ENCODE measurements at regions not wholly inside any gene's neighbourhood (a gene's known extent, or its start where the extent isn't known, plus 50 kb on each side); places are given as distances from the start of the nearest gene placed in this dataset.

DNA sequence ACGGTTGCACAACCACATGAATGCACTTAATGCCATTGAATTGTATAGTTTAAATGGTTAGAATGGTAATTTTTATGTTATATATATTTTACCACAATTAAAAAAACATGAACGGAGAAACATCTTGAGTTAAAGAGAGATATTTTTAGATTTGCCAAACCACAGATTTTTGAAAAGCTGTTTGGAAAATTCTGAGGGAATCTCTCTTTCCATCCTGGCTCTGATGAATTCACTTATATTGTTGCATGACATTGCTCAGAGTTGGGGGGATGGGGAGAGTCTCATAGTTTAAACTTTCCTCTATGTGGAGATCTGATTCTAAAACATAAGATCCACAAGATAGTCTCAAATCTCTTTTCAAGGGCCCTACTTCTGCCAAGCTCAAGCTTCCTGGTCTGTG is 275.0 kb upstream of the NPVF start:
- no peak for DNase-seq (ENCODE audit: low read depth, low spot score)

GRCh38 chr7:25512061-25512687 is 283.9 kb upstream of the NPVF start:
- no peak for DNase-seq (ENCODE audit: low read depth, low spot score)

GRCh38 chr7:25515633-25516275 is 287.5 kb upstream of the NPVF start:
- DNase-seq (ENCODE audit: low read depth, low spot score), result no peak

- DNase-seq (ENCODE audit: low read depth, low spot score), result no peak
Measured at GRCh38 chr7:25517906-25518305, 289.6 kb upstream of the NPVF start.

- no peak for DNase-seq (ENCODE audit: low read depth, low spot score)
Measured at GRCh38 chr7:25520017-25520416, 291.7 kb upstream of the NPVF start.

DNA sequence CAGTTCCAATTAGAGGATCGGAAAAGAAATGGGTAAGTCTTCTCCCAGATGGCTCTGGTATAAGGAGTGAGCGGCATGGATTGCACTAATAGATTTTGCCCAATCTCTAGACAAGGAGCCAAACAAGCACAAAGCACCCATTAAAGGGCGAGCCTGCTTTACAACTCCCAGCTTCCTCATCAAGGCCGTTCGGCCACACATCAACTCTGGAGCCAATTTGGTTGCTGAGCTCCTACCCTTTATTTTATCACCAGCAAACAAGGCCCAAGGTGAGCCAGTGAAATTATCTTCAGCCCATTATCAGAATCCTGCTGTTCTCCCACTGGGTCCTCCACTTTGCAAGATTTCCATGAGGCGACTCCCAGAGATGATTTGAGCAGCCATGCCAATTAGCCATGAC is 292.2 kb upstream of the NPVF start:
- DNase-seq (ENCODE audit: low read depth, low spot score), result no peak

GRCh38 chr7:25521236-25521635 is 292.9 kb upstream of the NPVF start:
- no peak for DNase-seq (ENCODE audit: low read depth, low spot score)

DNA sequence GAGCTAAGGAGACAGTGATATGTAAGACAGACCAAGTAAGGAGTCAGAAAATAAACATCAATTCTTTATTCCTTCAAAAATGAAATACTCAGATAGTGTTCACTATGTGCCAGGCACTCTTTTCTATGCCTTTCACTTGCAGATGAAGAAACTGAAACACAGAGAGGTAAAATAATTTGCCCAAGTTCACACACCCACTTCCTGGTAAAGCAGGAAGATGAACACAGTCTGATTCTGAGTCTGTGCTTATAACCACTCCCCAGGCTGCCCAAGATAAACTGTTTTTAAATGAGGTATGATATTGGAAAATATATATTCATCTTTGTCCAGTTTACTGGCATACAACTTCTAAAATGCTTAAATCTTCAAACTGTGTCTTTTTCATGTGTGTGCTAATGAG is 294.4 kb upstream of the NPVF start:
- no peak for DNase-seq (ENCODE audit: low read depth, low spot score)

DNA sequence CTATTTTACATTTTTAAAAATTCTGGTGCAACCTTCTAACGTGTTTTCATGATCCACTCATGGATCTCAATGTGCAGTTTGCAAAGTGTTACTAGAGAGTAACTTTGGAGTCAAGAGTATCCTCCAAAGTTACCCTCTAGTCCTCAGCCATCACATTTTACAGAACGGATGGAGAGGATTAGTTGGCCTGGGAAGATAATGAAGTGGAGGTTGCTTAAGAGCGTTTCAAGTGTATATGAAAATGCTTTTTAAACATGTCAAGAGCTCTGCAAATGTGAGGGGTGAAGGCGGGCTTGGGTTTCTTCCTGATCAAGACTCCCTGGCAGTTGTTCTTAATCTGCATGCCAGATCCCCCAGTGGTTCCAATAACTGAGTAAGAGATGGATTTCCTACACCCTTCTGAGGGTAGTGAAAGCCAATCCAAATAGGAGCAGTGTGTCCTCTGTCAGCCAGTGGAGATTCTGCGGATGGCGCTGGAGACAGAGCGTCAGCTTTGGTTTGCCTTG is 299.4 kb upstream of the NPVF start:
- DNase-seq (ENCODE audit: low read depth, low spot score), result no peak

- no peak for DNase-seq (ENCODE audit: low read depth, low spot score)
Measured at GRCh38 chr7:25529320-25529719, 301.0 kb upstream of the NPVF start.

GRCh38 chr7:25536851-25537250 is 308.6 kb upstream of the NPVF start:
- no peak for DNase-seq (ENCODE audit: low read depth, low spot score)

- DNase-seq (ENCODE audit: low read depth, low spot score), result no peak
Measured at GRCh38 chr7:25537662-25538375, 309.5 kb upstream of the NPVF start.

GRCh38 chr7:25541094-25541821 is 313.0 kb upstream of the NPVF start:
- DNase-seq (ENCODE audit: low read depth, low spot score), result no peak

DNA sequence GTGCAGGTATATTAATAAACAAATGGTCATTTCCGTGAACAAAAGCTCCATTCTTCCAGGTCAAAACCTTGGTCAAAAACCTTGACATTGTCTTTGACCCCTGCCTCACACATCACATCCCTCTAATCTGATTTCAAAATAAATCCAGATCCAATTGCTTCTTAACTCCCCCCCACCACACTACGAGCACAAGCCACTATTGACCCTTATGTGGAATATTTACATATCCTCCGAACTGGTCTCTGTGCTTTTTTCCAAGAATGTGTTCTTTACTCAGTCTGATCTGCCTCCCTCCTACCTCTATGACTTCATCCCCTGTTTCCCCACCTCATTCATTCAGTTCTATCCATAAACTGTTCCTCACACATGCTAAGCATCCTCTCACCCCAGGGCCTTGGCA is 313.6 kb upstream of the NPVF start:
- DNase-seq (ENCODE audit: low read depth, low spot score), result no peak

GRCh38 chr7:25543210-25543609 is 314.9 kb upstream of the NPVF start:
- DNase-seq (ENCODE audit: low read depth, low spot score), result no peak

DNA sequence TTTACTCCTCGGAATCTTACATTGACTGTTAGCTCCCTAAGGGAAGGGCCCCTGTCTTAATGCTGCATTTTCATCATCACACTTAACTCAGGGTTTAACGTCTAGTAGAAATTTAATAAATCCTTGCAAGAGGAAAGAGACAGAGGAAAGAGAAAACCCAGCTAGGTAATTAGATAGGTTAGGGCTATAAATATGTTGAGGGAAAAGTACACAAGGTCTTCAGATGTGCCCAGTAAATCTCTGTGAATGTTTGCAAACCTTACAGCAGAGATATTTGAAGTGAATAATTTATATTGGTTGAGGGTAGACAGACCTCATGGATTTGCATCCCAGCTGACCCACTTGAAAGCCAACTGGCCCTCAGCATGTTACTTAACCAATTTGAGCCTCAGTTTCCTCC is 315.5 kb upstream of the NPVF start:
- no peak for DNase-seq (ENCODE audit: low read depth, low spot score)

DNA sequence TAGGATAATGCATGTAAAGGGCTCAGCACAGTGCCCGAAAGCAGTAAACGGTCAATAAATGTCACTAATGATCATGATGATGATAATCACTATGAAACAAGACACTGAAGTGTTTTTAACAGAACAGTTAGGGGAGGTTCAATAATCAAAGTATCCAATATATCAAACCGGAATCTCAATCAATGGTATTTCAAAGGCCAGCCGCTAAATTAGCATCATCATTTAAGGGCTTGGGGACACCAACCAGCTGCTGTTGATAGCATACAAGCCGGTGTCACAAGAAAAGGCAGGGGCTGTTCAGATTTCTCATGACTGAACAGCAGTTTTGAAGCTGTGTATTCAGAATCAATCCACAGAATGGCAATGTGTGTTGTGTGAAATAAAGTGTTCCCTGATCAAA is 316.0 kb upstream of the NPVF start:
- DNase-seq (ENCODE audit: low read depth, low spot score), result no peak

DNA sequence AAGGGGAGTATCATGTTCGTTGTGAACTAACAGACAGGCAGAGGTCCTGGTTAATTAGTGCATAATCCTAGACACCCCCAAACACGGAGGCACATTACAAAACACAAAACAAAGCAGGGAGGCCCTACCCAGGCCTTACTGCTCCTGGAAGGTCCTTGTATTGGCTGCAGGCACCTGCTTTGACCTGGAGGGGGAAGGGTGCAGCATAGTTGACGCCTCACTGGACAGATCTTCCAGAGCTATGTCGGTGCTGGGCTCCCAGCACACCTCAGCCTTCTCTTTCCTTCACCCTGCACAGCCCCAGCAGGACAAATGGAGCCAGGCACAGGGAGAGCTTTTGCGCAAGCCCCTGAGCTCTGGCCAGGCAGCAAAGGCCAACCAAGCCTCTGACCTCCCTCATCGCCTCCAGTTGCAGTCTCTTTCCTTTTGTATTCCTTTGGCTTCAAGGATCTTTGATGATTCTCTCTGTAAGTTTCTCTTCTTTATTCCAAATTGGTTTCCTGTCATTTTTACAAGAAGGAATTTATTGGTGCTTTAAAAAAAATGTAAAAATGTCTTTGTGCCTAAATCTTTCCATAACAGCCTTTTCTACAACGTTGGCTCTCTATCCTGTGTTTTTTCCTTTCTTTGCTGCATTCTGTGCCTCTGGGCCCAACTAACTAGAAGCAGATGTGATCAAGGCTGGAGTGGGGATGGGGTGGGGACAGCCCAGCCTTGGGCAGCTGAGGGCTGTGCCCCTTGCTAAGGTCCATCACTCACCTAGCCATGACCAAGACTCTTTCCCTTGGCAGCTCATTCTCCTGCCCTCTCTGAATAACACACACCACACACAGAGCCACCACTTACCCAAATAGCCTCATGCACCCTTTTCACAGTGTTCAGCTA is 317.1 kb upstream of the NPVF start:
- no peak for DNase-seq (ENCODE audit: low read depth, low spot score)

- DNase-seq (ENCODE audit: low read depth, low spot score), result no peak
Measured at GRCh38 chr7:25546306-25546705, 318.0 kb upstream of the NPVF start.

DNA sequence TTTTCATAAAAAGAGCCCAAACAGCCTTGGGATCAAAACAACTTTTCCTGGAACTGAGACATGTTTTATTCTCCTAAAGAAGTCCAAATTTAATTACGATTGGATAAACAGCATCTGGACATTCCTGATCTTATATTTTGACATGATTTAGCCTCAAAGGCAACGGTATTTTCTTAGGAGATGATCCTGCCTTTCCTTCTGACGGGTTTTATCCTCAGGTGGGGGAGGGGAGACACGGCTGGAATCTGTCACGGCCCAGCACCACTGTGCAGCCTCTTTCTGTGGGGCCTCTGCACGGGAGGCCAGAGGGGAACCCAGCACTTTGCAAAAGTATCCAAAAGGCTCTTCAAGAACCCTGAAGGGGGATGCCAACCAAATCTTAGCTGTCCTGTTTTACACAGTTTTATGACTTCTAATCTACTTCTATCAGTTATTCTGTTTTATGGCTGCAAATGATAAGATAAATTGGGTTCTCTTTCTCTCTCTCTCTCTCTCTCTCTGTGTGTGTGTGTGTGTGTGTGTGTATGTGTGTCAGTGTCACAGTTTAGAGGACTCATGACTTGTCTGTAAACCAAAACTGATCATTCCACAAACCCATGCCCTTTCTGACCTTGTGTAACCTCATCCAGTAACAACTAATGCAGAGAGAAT is 321.1 kb upstream of the NPVF start:
- DNase-seq (ENCODE audit: low read depth, low spot score), result no peak

DNA sequence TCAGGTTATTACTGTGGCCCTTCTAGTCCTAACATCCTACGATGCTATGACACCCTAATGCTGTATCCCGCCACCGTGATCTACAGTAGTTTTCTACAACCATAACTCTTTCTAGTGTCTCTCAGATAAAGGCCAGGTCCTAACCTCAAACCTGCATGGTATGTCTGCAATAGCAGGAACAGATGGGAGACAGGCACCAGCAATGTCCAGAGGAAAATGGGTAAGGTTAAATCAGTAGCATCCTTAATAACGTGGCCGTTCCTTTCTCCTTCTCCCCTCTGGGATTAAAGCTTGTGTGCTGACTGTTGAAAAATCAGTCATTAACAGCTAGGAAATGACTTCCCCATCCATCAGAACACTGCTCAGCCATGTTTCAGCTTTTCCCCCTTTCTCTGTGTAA is 321.9 kb upstream of the NPVF start:
- no peak for DNase-seq (ENCODE audit: low read depth, low spot score)

Data from brain pericyte (primary cell).